GM19452 (cell line): ENCODE measurements at regions not wholly inside any gene's neighbourhood (a gene's known extent, or its start where the extent isn't known, plus 50 kb on each side); places are given as distances from the start of the nearest gene placed in this dataset.

Experiments
- ATAC-seq: cut with Tn5 transposase; IDR thresholded peaks from one replicate; pipeline ENCODE4 v1.9.1; 2021; ENCODE audit not compliant: unreplicated experiment

GRCh38 chr10:31754803-31755624, 173.6 kb downstream of the ARHGAP12 start:
- ATAC-seq = no peak

- no peak for ATAC-seq
Measured at GRCh38 chr10:31753681-31754080, 174.9 kb downstream of the ARHGAP12 start.

- no peak for ATAC-seq
Measured at GRCh38 chr10:31752170-31752569, 176.5 kb downstream of the ARHGAP12 start.

- ATAC-seq = no peak
Measured at GRCh38 chr10:31751738-31752080, 176.9 kb downstream of the ARHGAP12 start.

- no peak for ATAC-seq
Measured at GRCh38 chr10:31751051-31751737, 177.4 kb downstream of the ARHGAP12 start.

GRCh38 chr10:31749981-31750840, 178.4 kb downstream of the ARHGAP12 start:
- no peak for ATAC-seq

- ATAC-seq = no peak
Measured at GRCh38 chr10:31749301-31749700, 179.3 kb downstream of the ARHGAP12 start.

- peak; percentile 71 for ATAC-seq
Measured at GRCh38 chr10:31745612-31746376, 182.8 kb downstream of the ARHGAP12 start.

GRCh38 chr10:31744025-31744424, 184.6 kb downstream of the ARHGAP12 start:
- ATAC-seq = no peak

GRCh38 chr10:31742255-31742654, 186.4 kb downstream of the ARHGAP12 start:
- ATAC-seq = no peak

GRCh38 chr10:31741473-31741872, 187.2 kb downstream of the ARHGAP12 start:
- ATAC-seq = no peak

- no peak for ATAC-seq
Measured at GRCh38 chr10:31739711-31740110, 188.9 kb downstream of the ARHGAP12 start.

- ATAC-seq = no peak
Measured at GRCh38 chr10:31739146-31739545, 189.5 kb downstream of the ARHGAP12 start.

- no peak for ATAC-seq
Measured at GRCh38 chr10:31731711-31732110, 196.9 kb downstream of the ARHGAP12 start.

- no peak for ATAC-seq
Measured at GRCh38 chr10:31730776-31731175, 197.9 kb downstream of the ARHGAP12 start.

GRCh38 chr10:31728698-31729224, 199.9 kb downstream of the ARHGAP12 start:
- ATAC-seq = no peak

- ATAC-seq = no peak
Measured at GRCh38 chr10:31725436-31725835, 203.2 kb downstream of the ARHGAP12 start.

GRCh38 chr10:31724296-31724695, 204.3 kb downstream of the ARHGAP12 start:
- ATAC-seq = no peak

GRCh38 chr10:31723106-31723750, 205.4 kb downstream of the ARHGAP12 start:
- ATAC-seq = no peak

- no peak for ATAC-seq
Measured at GRCh38 chr10:31721096-31721495, 207.5 kb downstream of the ARHGAP12 start.
